ENCODE measurements at regions not wholly inside any gene's neighbourhood (a gene's known extent, or its start where the extent isn't known, plus 50 kb on each side); places are given as distances from the start of the nearest gene placed in this dataset.

DNA sequence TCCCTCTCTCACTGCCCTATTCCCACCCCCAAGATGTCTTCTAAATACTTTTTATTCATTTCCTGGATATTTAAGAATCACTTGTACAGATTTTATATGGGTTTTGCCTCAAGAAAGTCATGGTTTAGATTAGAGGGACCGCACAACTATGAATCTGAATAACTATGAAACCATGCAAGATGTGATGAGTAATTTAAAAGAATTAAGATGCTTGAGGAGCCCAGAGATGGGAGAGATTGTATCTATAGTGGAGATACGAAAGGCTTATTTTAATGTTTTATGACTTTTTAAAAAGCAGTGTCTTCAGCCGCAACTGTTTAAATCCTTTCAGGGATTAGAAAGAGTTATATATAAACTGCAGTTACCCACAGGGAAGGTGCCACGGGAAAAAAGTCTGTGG is 324.1 kb downstream of the LPIN1 start:
- no peak overlapping the region for H3K27ac ChIP-seq
- TF ChIP-seq, protein P1, sequence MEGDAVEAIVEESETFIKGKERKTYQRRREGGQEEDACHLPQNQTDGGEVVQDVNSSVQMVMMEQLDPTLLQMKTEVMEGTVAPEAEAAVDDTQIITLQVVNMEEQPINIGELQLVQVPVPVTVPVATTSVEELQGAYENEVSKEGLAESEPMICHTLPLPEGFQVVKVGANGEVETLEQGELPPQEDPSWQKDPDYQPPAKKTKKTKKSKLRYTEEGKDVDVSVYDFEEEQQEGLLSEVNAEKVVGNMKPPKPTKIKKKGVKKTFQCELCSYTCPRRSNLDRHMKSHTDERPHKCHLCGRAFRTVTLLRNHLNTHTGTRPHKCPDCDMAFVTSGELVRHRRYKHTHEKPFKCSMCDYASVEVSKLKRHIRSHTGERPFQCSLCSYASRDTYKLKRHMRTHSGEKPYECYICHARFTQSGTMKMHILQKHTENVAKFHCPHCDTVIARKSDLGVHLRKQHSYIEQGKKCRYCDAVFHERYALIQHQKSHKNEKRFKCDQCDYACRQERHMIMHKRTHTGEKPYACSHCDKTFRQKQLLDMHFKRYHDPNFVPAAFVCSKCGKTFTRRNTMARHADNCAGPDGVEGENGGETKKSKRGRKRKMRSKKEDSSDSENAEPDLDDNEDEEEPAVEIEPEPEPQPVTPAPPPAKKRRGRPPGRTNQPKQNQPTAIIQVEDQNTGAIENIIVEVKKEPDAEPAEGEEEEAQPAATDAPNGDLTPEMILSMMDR (IDR thresholded peaks at IDR 0.05): no peak
- no peak overlapping the region for H3K4me3 ChIP-seq
- H3K9me3 ChIP-seq: no peaks in the 10 kb centered on the region
- no peaks in the 10 kb centered on the region for H3K27me3 ChIP-seq
- H3K9ac ChIP-seq (ENCODE audit: low read depth in 2 of 2, low read length in 2 of 2): no peak overlapping the region
- no peaks in the 10 kb centered on the region for H3K4me1 ChIP-seq
- H3K36me3 ChIP-seq: no peaks in the 10 kb centered on the region
- intact Hi-C loops (cut with DNase I): no loop called here
- DNase-seq: no peak

DNA sequence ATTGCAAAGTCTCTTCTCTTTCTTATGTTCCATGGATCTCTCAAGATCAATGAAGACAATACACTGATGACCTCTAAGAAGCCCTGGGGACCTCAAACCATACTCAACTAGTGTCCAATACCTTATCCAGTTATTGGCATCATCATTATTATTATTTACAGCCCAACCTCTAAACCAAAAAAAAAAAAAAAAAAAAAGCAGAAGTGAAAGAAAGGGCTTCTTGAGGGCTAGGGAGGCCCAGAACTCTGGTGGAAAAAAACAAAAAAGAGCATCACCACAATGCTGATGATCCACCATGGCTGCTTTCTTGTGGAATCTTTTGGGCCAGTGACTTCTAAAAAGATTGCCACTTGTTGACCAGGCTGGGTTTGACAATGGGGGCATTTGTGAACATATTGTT is 324.9 kb downstream of the LPIN1 start:
- Histone ChIP-seq H3K9me3 (no peaks in the 10 kb centered on the region), H3K4me1 (no peaks in the 10 kb centered on the region), H3K9ac (ENCODE audit: low read depth in 2 of 2, low read length in 2 of 2) (no peak overlapping the region), H3K4me3 (no peak overlapping the region), H3K27ac (no peak overlapping the region), H3K36me3 (no peaks in the 10 kb centered on the region), H3K27me3 (no peaks in the 10 kb centered on the region)
- DNase-seq: no peak
- intact Hi-C loops (cut with DNase I): no loop called here
- TF ChIP-seq, protein P1 (IDR thresholded peaks at IDR 0.05): no peak

DNA sequence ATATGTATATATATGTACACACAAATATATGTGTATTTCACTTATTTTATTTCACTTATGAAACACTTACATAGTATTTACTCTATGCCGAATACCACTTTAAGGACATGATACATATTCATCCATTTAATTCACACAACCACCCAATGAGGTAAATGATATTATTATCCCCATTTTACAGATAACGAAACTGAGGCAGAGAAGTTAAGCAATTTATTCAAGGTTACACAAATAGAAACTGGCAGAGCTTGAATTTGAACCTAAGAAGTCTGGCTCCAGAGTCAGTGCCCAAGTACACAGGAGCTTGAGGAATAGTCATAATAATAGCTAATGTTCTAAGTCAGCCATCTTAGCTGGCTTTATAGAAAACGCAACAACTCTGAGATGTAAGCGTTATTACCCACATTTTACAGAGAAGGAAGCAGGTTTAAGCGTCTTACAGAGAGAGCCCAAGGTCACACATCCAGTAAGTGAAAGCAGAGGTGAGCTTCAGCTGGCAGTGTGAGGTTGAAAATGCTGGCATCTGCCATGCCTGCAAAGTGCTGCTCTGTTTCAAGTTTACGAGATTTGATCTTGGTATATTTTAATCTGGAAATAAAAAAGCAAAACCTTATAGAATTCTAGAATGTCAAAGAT is 326.9 kb downstream of the LPIN1 start:
- intact Hi-C loops (cut with DNase I): no loop called here
- H3K9ac ChIP-seq (ENCODE audit: low read depth in 2 of 2, low read length in 2 of 2): no peak overlapping the region
- H3K27ac ChIP-seq: no peak overlapping the region

DNA sequence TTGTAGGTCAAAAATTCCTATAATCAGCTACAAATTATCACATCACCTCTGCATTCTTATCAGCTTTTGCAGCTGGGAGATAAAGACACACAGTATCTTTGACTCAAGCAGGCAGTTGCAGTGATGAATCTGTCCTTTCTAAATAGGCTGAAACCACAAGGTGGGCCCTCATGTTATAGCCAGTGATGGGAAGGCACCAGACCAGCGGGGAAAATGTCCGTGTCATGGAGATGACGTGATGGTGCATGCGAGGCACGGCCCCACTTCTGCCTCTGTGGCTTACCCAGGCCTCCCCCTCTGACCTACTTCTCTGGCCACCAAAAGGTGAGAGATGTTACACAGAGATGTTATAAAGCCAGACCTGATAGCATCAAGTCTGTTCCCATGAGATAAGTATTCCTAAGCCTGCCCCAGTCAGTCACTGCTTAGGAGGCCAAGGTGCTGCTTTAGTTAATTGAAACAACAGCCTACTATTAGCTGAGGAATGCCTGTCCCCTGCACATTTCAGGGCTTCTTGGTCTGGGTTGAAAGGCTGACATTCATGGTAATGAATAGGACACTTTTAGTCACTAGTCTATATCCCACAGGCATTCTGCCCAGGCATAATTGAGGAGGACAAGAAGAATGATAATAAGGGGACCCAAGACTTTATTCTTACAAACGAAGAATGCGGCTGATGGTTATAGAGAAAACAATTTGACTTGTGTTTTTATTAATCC is 327.9 kb downstream of the LPIN1 start:
- Histone ChIP-seq H3K36me3 (no peaks in the 10 kb centered on the region), H3K4me3 (no peak overlapping the region), H3K27ac (no peak overlapping the region), H3K4me1 (no peaks in the 10 kb centered on the region), H3K27me3 (no peaks in the 10 kb centered on the region), H3K9me3 (no peaks in the 10 kb centered on the region), H3K9ac (ENCODE audit: low read depth in 2 of 2, low read length in 2 of 2) (no peak overlapping the region)
- intact Hi-C loops (cut with DNase I): no loop called here
- TF ChIP-seq, protein P1 (IDR thresholded peaks at IDR 0.05): no peak
- DNase-seq: no peak

More for the DNA sequence above, 326.9 kb downstream of the LPIN1 start:
- no peaks in the 10 kb centered on the region for H3K36me3 ChIP-seq
- H3K27me3 ChIP-seq: no peaks in the 10 kb centered on the region
- H3K9me3 ChIP-seq: no peaks in the 10 kb centered on the region
- no peak overlapping the region for H3K4me3 ChIP-seq
- H3K4me1 ChIP-seq: no peaks in the 10 kb centered on the region
- no peak for DNase-seq
- TF ChIP-seq, protein P1 (IDR thresholded peaks at IDR 0.05): no peak

DNA sequence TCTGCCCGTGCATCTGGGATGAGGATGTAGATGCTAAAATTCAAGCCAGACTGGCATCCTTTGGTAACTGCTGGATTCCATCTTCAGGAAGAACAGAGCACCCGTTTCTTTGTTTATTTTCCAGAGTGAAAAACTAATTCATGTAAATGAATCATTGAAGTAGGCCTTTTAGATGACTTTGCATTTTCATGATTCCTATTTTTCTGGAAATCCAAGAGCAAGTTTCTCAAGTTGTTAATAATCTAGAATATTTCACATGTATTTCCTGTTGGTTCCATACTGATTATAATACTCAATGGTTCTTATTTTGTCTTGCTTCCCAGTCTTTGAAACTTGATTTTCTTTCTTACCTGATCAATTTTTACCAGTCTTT is 328.4 kb downstream of the LPIN1 start:
- no peak for DNase-seq
- TF ChIP-seq, protein P1 (IDR thresholded peaks at IDR 0.05): no peak
- intact Hi-C loops (cut with DNase I): no loop called here
- Histone ChIP-seq H3K4me1 (no peaks in the 10 kb centered on the region), H3K4me3 (no peak overlapping the region), H3K27ac (no peak overlapping the region), H3K9ac (ENCODE audit: low read depth in 2 of 2, low read length in 2 of 2) (no peak overlapping the region), H3K27me3 (no peaks in the 10 kb centered on the region), H3K9me3 (no peaks in the 10 kb centered on the region), H3K36me3 (no peaks in the 10 kb centered on the region)

All from colonic mucosa (tissue), 4 donors.